GM18858 (cell line): ENCODE measurements at regions not wholly inside any gene's neighbourhood (a gene's known extent, or its start where the extent isn't known, plus 50 kb on each side); places are given as distances from the start of the nearest gene placed in this dataset.
A peak's percentile ranks its signal among the peaks of the same experiment; 100 is the strongest.
"Not testable (repeated sequence)": the region's sequence is repeated elsewhere in the genome, so short reads cannot be mapped to it uniquely, and the experiment has no call there.

Experiments
- ATAC-seq: cut with Tn5 transposase; IDR thresholded peaks from one replicate; pipeline ENCODE4 v1.9.1; 2021; ENCODE audit not compliant: unreplicated experiment

DNA sequence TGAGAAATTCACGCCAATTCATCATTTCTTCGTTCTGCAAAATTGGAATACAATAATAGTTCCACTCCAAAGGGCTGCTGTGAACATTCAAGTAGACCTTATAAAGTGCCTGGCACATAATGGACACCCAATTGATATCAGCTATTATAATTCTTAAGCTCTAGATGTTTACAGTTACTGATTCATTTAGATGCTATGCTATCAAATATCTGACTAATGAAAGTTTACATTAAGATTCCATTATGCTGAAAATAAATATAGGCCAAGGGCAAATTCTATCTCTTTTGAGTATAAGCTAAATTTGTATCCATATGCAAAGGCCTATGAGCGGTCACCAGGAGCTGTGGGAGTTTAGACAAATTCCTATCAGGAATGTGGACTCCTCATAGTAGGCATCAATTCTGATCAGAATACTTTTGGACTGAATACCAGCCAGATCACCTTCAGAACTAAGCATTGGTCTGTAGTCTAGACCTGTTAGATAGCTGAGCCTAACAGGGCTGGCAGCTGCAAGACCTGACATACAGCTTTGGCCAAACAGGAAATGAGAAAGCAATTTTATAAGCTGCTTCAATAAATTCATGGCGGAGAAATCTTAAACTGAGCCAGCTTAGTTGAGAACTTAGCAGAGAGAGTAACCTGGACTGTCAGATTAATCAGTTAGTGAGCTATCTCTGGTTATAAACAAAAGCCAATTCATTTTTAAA, 384.3 kb upstream of the ACTRT1 start:
- no peak for ATAC-seq

DNA sequence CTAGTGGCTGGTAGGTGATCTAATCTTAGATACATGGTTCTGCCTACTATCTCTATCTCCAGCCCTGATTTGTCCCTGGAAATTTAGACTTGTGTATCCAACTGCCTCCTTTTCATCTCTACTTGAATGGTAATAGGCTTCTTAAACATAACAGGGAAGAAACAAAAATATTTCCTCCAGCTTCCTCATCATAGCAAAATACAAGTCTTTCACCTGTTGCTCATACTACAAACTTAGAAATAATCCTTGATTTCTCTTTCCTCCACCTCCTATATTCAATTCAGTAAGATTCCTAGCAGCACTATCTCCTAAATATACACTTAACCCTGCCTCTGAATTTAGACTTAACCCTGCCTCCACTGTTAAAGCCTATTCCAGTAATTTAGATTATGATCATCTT, 373.3 kb upstream of the ACTRT1 start:
- no peak for ATAC-seq

DNA sequence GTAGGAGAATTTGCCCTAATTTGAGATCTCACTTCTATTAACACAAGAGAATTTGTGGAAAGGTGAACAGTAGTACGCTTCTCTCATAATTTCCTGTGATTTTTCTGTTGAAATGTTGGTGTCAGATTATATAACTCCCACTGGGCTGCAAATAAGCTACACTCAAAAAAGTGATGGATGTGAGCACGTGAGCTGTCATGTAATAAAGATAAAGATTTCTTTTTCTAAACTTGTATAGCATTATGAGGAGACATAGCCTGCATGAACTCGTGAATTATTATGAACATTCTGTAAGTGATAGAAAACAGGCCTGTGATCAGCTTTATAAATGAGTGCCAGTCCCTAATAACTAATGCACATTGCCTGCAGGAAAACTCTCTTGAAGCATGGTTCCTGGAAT, 356.6 kb upstream of the ACTRT1 start:
- ATAC-seq, result no peak

DNA sequence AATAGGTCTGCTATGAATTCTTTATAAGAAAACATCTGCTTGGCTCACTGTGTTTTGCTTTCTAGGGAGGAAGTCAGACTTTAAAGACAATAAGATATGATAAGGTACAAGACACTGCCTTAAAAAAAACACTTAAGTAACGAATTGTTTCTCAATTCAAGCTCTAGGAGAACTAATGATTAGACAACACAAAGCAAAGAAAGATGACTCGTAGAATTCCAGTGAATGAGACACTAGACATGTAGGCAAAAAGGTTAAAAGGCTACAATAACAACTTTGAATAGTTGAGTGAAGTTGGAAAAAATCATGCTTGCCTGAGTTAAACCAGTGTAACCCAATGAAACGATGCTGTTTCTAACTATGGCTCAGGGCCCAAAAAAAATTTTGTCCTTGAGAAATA, 344.4 kb upstream of the ACTRT1 start:
- no peak for ATAC-seq

DNA sequence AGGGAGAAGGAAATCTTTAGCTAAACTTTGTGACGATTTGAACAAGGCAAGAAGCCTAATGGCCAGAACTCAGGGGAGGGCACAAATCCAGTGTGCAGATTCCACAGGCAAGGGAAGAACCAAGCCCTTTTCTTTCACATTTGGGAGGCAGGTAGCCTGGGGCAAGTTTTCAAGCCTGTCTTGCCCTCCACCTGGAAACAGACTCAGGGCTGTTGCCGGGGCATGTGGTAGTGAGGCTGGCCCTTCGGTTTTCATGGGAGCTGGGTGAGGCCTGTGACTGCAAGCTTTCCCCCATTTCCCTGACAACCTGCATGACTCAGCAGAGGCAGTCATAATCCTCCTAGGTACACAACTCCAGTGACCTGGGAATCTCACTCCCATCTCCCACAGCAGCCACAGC, 331.6 kb upstream of the ACTRT1 start:
- not testable (repeated sequence) for ATAC-seq

DNA sequence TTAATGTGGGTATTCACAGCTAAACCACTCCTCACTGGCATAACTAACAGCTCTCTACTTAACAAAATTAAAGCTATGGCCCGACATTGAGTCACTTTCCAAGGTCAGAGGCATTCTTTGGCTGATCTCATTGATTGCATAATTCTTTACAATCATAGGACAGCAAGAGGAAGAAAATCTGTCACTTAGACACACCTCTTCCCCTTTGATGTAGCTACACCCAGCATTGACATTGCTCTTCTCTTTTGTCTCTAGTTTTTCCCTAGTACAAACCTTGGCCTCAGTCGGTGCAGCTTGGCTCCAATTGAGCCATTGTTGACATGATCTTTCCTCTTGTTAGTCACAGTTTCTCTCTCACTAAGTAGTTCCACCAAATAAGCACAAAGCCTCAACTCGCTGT, 313.3 kb upstream of the ACTRT1 start:
- no peak for ATAC-seq

DNA sequence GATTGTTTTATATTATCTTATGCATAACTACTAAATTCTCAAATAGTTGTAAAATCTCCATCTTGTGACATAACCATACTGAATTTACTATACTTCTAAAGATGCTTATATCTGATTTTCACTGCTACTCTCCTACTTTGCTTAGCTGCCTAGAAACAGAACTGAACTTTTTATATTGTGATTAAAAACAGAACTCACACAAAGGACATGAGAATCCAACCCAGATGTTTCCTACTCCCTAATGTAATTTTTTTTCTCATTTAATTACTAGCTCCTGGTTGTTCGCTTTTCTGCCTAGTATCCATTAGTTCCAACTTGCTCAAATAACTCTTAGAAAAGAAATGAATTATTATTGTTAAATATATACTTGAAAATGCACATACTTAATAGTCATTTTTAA, 283.5 kb upstream of the ACTRT1 start:
- no peak for ATAC-seq

DNA sequence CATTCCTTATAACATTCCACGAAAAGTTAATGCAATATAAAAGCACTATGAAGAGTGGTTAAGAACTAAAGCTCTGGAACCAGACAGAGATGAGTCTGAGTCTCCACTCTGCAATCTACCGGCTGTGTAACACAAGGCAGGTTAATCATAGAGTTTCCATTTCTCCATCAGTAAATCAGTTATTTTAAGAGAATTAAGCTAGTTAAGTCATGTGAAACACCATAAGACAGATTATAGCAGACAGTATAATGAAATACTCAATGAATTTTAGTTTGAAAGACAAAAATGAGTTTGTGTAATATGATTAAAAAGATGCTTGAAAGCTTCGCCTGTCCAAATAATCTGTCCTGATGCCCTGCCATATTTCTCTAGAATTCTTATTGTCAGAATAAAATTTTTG, 282.6 kb upstream of the ACTRT1 start:
- no peak for ATAC-seq

DNA sequence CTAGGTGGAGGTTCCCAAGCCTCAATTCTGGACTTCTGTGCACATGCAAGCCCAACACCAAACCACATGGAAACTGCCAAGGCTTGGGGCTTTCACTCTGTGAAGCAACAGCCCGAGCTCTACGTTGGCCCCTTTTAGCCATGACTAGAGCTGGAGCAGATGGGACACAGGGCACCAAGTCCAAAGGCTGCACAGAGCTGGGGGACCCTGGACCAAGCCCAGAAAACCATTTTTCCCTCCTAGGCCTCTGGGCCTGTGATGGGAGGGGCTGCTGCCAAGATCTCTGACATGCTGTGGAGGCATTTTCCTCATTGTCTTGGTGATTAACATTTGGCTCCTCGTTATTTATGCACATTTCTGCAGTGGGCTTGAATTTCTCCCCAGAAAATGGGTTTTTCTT, 258.7 kb upstream of the ACTRT1 start:
- no peak for ATAC-seq

DNA sequence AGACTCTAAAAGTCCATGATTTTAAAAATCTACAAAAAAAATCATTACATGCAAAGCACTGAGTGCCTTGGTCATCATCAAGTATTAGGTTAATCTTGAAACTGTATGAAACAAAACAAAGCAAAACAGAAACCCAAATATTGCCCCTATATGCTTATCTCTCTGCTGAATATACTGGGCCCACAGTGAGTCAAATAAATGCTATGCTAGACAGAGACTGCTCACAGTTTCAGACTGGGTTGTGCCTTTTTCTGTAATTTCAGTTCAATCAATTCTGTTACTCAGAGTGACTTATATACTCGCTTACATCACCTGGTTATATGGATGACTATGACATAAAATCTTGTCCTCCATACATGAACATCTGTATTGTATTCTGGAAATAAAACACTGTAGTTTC, 257.1 kb upstream of the ACTRT1 start:
- no peak for ATAC-seq

DNA sequence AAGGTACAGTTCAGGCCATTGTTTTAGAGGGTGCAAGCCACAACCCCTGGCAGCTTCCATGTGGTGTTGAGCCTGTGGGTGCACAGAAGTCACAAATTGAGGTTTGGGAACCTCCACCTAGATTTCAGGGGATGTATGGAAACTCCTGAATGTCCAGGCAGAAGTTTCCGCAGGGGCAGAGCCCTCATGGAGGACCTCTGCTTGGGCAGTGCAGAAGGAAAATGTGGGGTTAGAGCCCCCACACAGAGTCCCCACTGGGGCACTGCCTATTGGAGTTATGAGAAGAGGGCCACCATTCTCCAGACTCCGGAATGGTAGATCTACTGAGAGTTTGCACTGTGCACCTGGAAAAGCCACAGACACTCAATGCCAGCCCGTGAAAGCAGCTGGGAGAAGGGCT, 242.0 kb upstream of the ACTRT1 start:
- no peak for ATAC-seq

DNA sequence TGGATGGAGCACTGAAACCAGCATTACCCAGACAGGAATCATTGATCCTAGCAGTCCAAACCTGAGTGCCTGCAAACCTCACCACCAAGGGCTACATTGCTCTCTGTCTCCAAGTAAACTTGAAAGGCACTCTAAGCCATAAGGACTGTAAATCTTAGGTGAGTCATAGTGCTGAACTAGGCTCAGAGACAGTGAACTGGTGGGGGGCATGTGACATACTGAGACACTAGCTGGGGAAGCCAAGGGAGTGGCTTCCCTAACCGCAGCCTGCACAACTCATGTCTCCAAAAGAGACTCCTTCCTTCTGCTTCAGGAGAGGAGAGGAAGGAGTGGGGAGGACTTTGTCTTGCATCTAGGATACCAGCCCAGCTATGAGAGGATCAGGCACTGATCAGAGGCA, 235.5 kb upstream of the ACTRT1 start:
- no peak for ATAC-seq

DNA sequence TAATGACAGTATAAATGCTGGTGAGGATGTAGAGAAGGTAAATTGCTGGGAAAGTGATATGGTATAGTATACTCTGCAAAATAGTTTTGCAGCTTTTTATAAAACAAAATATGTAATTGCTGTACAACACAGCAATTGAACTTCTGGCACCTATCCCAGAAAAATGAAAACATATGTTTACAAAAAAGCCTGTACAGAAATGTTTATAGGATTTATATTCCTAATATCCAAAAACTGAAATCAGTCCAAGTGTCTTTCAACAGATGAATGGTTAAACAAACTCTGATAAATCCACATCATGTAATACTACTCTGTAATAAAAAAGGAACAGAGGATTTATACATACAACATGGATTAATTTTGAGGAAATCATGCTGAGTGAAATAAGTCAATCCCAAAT, 198.4 kb upstream of the ACTRT1 start:
- no peak for ATAC-seq

DNA sequence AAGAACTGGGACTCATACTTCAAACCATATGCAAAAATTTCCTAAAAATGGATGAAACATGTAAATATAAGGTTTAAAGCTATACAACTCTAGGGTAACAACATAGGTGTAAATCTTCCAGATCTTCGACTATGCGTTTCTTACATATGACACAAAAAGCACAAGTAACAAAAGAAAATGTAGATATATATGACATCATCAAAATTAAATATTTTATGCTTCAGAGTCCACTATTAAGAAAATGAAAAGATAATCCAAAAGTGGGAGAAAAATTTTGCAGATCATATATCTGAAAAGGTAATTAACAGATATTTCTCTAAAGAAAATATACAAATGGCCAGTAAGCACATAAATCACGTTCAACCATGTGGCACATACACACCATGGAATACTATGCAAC, 164.2 kb upstream of the ACTRT1 start:
- no peak for ATAC-seq

DNA sequence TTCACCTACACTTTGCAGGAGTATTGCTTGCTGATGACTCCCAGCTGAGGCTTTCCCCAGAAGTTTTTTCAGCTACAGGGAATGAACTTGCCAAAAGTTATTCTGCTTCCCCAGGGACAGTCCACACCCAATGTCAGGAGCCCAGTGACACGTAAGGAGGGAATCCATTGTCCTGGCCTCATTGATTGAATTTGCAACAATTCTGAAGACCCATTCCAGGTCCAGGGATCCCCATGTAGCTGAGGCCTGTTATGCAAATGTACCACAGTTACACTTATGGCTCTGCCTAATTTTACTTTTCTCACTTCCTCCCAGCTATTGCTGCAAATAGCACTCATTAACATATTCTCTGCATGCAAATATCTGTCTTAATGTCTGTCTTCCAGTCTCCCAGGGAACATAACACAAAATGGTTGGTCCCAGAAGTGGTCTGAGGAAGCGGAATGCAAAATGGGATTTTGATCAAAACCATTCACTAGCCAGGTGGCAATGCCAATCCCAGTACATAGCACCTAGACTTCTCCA, 113.7 kb upstream of the ACTRT1 start:
- no peak for ATAC-seq

DNA sequence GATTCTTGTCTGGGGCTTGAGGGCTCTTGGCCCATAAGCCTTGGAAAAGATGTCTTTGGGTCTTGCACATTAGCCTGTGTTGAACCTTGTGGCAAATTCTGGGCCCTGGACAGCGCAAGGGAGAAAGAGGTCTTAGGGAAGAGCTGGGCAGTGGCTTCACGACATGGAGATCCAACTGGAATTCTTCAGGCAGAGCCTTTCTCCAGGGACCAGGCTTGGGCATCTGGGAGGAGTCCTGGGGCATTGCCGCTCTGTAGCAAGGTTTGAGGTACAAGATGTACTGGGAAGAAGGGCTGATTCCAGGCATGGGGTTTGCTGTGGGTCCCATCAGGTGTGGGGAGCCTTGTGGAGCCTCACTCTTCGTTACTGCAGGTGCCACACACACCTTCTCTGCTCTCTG, 104.0 kb upstream of the ACTRT1 start:
- no peak for ATAC-seq

DNA sequence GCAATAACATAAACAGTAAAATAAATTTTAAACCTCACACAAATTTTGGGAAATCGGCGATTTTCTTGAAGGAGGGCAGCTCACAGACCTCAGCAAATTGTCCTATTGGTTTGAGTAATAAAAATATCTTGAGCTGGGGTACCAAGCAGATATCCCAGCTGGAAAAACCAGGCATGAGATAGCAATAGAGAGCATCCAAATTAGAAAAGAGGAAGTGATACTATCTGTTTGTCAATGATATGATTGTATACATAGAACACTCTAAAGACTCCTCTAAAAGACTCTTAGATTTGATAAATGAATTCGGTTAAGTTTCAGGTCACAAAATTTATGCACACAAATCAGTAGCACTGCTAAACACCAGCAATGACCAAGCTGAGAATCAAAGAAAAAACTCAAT, 90.5 kb upstream of the ACTRT1 start:
- no peak for ATAC-seq

DNA sequence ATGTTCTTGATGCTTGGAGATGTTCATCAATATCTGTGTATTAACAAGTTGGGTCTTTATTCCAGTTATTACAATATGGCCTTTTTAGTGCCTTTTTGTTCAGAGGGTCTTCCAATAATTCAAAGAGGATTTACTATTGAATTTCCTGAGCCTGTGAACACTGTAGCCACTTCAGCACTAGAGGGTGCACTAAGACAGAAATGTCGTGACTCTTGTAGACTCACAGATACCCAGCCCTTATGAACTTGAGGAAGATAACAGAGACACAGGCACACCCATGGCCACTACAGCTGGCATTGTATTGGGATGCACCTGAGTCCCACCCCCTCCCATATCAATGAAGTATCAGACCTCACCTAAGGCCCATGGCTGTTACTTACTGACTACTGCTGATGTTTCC, 54.4 kb upstream of the ACTRT1 start:
- peak; percentile 46 for ATAC-seq

DNA sequence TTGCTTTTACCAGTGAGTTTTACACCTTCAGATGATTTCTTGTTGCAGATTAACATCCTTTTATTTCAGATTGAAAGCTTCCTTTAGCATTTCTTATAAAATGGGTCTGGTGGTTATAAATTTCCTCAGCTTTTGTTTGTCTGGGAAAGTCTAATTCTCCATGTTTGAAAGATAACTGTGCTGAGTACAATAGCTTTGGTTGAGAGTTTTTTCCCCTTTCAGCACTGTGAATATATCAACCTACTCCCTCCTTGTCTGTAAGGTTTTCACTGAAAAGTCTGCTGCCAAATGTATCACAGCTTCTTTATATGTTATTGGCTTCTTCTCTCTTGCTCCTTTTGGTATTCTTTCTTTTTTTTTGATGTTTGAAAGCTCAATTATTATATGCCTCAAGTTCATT, 53.5 kb upstream of the ACTRT1 start:
- ATAC-seq, result no peak
